ENCODE measurements at regions not wholly inside any gene's neighbourhood (a gene's known extent, or its start where the extent isn't known, plus 50 kb on each side); places are given as distances from the start of the nearest gene placed in this dataset.
A peak's percentile ranks its signal among the peaks of the same experiment; 100 is the strongest.
"Not testable (repeated sequence)": the region's sequence is repeated elsewhere in the genome, so short reads cannot be mapped to it uniquely, and the experiment has no call there.

- not testable (repeated sequence) for DNase-seq (ENCODE audit: low spot score)
Observed at GRCh38 chr3:152151877-152152765, 116.6 kb upstream of the MBNL1 start.

- not testable (repeated sequence) for DNase-seq (ENCODE audit: low spot score)
Observed at GRCh38 chr3:152153115-152153514, 115.6 kb upstream of the MBNL1 start.

- no peak for DNase-seq (ENCODE audit: low spot score)
Observed at GRCh38 chr3:152155246-152156020, 113.3 kb upstream of the MBNL1 start.

GRCh38 chr3:152156880-152157279, 111.8 kb upstream of the MBNL1 start:
- no peak for DNase-seq (ENCODE audit: low spot score)

- DNase-seq (ENCODE audit: low spot score): no peak
Observed at GRCh38 chr3:152157337-152157736, 111.4 kb upstream of the MBNL1 start.

- peak; percentile 65 for DNase-seq (ENCODE audit: low spot score)
Observed at GRCh38 chr3:152159328-152159727, 109.4 kb upstream of the MBNL1 start.

- DNase-seq (ENCODE audit: low spot score): no peak
Observed at GRCh38 chr3:152160350-152161011, 108.2 kb upstream of the MBNL1 start.

GRCh38 chr3:152172460-152172859, 96.3 kb upstream of the MBNL1 start:
- DNase-seq (ENCODE audit: low spot score): no peak

- no peak for DNase-seq (ENCODE audit: low spot score)
Observed at GRCh38 chr3:152173627-152174026, 95.1 kb upstream of the MBNL1 start.

GRCh38 chr3:152174876-152175527, 93.7 kb upstream of the MBNL1 start:
- DNase-seq (ENCODE audit: low spot score): no peak

GRCh38 chr3:152175528-152175889, 93.2 kb upstream of the MBNL1 start:
- DNase-seq (ENCODE audit: low spot score): peak; percentile 24

GRCh38 chr3:152176241-152176640, 92.5 kb upstream of the MBNL1 start:
- no peak for DNase-seq (ENCODE audit: low spot score)

GRCh38 chr3:152176998-152177397, 91.7 kb upstream of the MBNL1 start:
- no peak for DNase-seq (ENCODE audit: low spot score)

- DNase-seq (ENCODE audit: low spot score): no peak
Observed at GRCh38 chr3:152177757-152178156, 91.0 kb upstream of the MBNL1 start.

GRCh38 chr3:152183473-152183872, 85.3 kb upstream of the MBNL1 start:
- no peak for DNase-seq (ENCODE audit: low spot score)

GRCh38 chr3:152184971-152185686, 83.6 kb upstream of the MBNL1 start:
- no peak for DNase-seq (ENCODE audit: low spot score)

- DNase-seq (ENCODE audit: low spot score): no peak
Observed at GRCh38 chr3:152185891-152186630, 82.7 kb upstream of the MBNL1 start.

GRCh38 chr3:152190636-152191183, 78.0 kb upstream of the MBNL1 start:
- DNase-seq (ENCODE audit: low spot score): no peak

- no peak for DNase-seq (ENCODE audit: low spot score)
Observed at GRCh38 chr3:152192050-152192449, 76.7 kb upstream of the MBNL1 start.

- no peak for DNase-seq (ENCODE audit: low spot score)
Observed at GRCh38 chr3:152192936-152193672, 75.6 kb upstream of the MBNL1 start.
